NCI-H82 (cell line): ENCODE measurements at regions not wholly inside any gene's neighbourhood (a gene's known extent, or its start where the extent isn't known, plus 50 kb on each side); places are given as distances from the start of the nearest gene placed in this dataset.
A peak's percentile ranks its signal among the peaks of the same experiment; 100 is the strongest.

Source experiments
- DNase-seq: peaks from one replicate; lab custom pipeline; 2025; lab: John Stamatoyannopoulos, UW

GRCh38 chr14:54310851-54311228 is 86.0 kb upstream of the CDKN3 start:
- no peak for DNase-seq

DNA sequence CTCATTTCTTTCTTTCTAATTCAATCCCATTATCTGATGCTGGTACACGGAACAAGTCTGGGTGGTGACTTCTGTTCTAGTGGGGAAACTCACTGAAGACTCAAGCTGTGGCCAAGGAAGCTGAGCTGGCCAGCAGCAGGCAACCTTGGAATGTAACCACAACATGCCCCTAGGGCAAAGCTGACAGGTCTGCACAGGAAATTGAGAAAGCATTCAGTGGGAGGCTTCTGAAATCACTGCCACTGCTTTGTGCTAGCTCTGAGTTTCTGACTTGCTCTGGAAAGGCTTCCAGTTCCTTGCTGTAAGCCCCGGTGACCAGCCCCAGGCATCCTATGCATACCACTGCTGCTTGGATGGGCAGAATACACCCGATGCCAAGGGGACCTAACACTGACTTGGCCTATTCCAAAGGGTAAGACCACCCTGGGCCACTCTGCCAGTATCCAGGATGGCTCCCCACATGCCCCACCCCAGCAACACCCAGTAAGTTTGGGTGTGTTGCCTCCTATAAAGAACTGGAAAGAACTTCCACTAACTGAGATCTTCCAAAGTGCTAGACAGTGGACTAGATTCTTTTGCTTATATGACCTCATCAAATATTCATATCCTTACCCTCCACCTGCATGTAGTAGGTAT is 84.5 kb upstream of the CDKN3 start:
- DNase-seq, result no peak

GRCh38 chr14:54314365-54315104 is 82.3 kb upstream of the CDKN3 start:
- no peak for DNase-seq

GRCh38 chr14:54316652-54317051 is 80.2 kb upstream of the CDKN3 start:
- no peak for DNase-seq

DNA sequence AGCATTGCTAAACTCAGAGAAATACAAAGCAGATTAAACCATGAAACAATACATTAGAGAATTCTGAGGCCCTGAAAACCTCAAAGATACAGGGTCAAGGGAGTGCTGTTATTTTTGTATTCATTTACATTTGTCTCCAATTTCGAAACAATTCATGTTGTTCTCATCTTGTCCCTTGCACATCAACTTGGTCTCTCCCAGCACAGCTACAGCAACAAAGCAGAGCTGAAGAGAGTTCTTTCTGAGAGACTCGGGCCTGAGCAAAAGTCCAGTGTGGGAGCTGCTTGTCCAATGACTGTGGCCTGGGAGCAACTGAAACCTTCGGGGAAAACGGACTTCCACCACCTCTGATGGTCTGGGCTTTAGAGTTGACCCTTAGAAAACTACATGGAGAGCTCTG is 79.4 kb upstream of the CDKN3 start:
- DNase-seq, result no peak

DNA sequence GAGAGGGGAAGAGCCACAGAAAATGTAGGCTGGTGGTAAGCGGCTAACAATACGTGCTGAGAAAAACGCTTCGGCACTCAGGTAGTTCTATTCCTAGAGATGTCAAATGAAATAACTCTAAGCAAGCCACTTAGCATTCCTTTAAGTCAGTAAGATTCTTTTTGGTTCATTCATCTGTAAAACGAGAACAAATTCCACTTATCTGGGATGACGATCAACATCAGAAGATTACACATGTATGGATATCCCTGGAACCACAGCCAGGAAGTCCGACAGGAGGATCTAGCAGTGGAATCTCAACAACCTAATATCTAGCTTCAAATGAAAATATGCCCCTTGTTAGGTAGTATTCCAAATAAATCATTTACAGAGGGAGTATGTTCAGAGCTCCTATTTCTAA is 74.6 kb upstream of the CDKN3 start:
- DNase-seq, result no peak

- DNase-seq, result no peak
These were observed 74.0 kb upstream of the CDKN3 start for GRCh38 chr14:54322701-54323337.

DNA sequence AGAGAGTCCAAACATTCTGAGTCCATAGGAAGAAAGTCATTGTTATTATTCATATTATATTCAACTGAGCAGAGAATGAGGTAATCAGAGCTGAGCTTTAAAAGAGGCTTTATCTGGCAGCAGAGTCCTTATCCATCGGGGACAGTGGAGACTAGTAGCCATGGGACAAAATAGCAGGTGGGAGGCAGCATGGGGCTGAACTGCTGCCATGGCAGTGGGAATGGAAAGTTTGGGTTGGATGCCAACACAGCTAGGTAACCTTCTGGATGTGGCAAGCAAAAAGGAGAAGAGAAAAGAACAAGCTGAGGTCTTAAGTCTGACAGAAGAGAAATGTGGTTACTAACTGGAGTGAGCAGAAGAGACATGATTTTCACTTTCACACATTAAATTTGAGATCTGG is 71.0 kb upstream of the CDKN3 start:
- no peak for DNase-seq

DNA sequence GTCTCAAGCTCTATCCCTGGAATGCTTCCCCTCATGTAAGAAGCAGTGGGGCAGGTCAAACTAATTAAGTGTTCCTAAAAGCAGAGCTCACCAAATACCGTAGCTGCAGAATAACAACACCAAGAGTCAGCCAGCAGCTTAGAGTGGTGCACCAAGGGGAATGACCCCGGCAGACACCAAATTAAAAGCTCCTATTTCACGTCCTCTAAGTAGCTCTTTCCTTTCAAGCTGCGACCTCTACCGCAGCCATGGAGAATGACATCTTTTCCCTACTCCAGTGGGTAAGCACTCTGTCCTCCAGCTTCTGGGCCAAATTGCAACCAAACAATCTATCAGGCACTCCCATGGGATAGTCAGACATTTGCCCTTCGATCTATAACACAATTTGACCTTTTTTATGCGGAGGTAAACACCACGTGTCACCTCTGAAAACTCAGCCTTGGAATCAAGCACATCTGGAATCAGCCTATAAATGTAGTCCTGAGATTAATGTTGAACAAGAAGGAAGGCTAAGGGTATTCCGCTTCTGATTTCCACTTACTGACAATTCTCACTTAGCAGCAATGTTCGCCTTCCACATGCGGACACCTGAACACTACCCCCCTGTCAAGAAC is 67.6 kb upstream of the CDKN3 start:
- DNase-seq, result peak; percentile 74

GRCh38 chr14:54330876-54331275 is 65.9 kb upstream of the CDKN3 start:
- DNase-seq, result no peak

- no peak for DNase-seq
These were observed 65.3 kb upstream of the CDKN3 start for GRCh38 chr14:54331516-54331915.

DNA sequence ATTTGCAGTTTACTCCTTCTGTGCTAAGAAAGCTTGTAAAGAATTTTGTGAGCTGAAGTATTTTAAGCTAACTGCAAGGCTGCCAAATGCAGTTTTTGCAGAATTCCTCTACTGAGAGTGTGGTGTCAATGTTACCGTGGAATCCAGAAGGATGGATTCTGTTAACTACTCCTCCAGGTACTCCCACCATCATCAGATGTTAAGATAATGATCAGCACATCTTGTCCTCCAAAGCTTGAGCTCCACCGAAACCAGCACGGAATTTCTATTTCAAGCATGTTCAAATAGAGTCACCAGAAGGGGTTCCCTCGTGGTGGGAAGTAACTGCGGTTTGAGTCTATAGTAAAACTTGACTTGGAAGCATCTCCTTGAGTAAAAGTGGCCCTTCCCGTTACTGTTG is 64.3 kb upstream of the CDKN3 start:
- no peak for DNase-seq

DNA sequence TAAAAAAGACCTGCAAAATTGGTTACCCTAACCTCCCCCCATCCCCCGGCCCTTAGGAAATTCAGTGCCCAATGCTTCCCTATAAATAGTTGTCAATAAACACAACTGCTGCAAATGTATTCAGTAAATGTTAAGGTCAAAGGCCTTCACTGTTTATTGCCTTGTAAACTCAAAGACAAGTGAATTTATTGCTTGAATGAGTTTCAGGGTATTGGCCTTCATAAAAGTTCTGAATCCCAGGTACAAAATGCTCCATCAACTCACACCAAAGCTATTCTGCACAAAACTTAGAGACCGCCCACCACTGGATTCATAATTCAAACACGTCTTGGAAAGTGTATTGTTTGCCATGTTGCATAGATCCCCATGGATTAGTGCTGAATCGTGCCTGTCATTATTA is 63.3 kb upstream of the CDKN3 start:
- DNase-seq, result no peak

- no peak for DNase-seq
These were observed 61.1 kb upstream of the CDKN3 start for GRCh38 chr14:54335569-54336155.

DNA sequence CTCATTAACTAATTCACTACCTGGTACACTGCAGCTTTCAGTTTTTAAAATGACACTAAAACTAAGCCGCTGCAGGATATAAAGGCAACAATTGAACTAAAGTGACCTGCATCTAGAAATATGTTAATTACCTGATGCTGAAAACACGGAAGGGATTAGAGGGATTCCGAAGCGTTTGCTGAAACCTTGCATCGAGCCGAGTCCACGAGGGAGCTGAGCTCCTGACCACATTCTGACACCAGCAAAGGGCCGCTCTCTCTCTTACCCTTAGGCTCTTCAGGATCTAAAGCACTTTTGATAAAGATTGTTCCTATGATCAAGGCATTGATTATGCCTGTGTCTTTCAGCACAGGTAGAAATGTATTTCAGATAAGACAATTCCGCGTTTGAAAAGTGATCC is 59.5 kb upstream of the CDKN3 start:
- DNase-seq, result peak; percentile 29

DNA sequence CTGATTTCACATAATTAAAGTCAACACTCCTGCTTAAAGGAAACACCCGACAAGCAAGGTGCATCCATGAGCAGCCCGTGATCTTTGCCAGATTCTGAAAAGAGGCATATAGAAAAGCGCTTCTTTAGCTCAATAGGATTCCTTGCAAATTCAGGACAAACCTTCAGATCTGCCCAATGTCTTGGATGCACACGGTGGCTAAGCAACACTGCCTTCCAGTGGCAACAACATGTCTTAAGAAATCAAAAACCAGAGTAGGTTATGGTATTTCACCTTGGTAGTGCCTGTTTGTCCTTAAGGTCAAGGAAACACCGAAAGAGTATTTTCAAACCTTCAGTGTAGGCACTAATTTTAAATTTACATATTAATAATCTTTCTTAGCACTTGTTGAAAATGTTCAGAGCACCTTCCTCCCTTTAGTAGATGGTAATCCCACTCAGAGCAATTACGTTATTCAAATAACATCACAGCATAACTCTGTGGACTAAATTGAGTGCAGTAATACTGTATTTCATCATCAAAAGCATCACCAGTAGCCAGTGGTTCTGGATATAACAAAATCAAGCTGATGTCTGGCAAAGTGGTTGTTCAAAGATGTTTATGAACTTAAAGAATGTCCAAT is 58.0 kb upstream of the CDKN3 start:
- DNase-seq, result peak; percentile 28

DNA sequence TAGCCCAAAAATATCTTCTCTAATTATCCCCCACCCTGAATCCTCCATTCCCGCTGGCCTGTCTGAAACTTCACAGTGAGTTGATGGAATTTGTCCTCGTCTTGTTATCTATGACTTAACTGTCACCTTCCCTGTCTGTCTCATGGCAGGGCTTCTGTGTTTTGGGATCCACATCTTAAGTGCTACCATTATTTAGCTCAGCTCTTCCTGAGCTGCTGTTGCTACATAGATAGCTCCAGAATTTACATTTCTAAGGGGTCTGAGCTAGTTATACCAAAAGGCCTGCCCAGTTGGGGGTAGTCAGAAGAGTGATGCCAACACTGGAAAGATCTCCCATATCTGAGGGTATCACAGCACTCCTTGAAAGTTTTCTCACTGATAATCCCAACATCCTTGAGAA is 57.0 kb upstream of the CDKN3 start:
- no peak for DNase-seq

DNA sequence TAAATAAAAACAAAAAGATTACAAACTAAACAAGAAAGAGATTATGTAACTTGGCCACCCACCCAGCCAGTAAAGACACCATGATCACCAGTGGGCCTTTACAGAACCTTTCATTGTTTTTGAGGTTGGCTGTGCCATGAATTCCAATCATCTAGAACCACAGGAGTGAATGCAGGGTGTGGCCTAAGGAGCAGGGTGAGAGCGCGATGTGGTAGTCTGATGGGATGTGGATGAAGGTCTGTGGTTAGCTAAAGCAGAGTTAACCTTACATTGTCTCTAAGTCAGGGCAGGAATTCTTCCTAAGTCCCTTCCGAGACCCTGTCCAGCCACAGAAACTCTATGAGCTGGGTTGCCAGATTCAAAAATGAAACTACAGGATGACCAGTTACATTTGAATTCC is 54.0 kb upstream of the CDKN3 start:
- DNase-seq, result no peak

DNA sequence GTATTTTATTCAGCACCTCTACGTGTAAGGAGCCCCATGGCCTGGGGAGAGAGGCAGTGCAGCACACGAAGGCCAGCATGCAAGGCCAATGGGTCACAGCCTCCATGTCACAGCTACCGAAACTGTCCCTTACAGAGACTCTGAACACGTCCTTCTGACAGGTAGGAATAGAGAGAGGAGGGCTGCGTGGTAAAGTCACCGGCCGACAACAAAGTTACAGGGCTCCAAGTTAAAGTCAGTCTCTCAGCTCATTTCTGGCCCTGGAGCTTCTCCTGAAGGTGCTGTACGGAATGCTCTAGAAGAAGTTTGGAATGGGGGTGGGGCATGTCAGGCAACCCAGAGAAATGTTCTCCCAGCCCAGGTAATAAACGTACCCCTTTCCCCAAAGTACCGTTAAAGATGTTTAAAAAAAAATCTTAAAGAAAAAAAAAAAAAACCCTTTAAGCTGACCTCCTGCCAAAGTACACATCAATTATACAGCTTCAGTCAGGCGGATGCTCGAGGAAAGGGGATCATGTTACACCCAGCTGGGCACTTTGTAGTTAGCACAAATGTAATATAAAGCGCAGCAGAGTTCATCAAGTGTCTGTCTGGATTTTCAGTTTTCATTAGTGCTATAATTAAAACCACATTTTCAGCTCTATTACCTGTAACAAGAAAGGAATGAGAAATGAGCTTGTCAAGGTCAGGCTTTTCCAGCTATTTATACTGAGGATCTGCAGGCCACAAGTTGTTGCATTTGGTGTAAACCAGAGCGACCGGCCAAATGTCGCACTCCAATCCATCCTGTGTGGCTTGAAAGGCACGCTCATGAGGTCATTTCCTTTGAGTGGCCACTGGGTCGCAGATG is 53.3 kb upstream of the CDKN3 start:
- DNase-seq, result peak; percentile 8

DNA sequence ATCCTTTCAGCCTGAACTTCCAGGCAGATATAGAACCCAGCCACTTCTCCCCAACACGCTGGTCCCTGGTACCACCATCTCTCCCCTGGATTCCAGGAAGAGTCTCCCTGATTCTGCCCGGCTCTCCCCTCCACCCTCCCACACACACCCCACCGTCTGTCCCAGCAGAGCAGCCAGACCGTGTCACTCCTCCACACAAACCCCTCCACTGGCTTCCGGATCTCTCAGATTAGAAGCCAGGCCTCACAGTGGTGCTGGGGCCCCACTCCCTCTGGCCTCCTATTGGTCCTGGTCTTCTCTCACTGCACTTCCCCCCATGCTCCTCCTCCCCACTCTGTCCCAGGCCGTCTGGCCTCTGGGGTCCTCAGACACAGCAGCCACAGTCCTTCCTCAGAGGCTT is 52.4 kb upstream of the CDKN3 start:
- DNase-seq, result peak; percentile 16

DNA sequence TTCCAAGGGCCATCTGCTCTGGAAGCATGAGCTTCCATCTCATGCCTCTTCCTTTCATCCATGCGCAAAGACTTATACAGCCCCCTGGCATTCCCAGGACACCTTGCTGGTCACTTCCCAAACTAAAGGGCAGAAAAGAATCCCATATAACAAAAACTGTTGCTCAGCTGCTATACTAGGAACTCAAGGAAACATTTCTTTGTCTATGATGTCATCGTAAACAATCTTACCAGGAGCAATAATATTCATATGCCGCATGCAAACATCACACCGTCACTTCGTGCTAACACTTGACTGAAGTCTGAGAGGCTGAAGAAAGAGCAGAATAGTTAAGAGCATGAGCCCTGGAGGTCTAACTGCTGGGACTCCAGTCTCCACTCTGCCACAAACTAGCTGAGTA is 50.5 kb upstream of the CDKN3 start:
- DNase-seq, result no peak
